Fibroblast of mammary gland (primary cell): ENCODE measurements at regions not wholly inside any gene's neighbourhood (a gene's known extent, or its start where the extent isn't known, plus 50 kb on each side); places are given as distances from the start of the nearest gene placed in this dataset.

Experiments
- DNase-seq: peaks from one replicate; pipeline ENCODE4 v3.0.0-alpha.2; 2010; ENCODE audit warnings: low read depth
- H3K4me3 ChIP-seq: 2 replicates; pipeline ENCODE4 v1.5.1; 2011; ENCODE audit warnings: low read depth, mild to moderate bottlenecking, low read length, moderate library complexity; ENCODE audit not compliant: control insufficient read depth
- TF ChIP-seq, protein P1 (sequence below): conservative IDR thresholded peaks from 2 replicates; pipeline ENCODE4 v1.5.1; 2011; ENCODE audit warnings: low read depth, low read length, inconsistent platforms; ENCODE audit not compliant: control insufficient read depth, insufficient read depth

- DNase-seq, result peak; percentile 70
- TF ChIP-seq, protein P1, sequence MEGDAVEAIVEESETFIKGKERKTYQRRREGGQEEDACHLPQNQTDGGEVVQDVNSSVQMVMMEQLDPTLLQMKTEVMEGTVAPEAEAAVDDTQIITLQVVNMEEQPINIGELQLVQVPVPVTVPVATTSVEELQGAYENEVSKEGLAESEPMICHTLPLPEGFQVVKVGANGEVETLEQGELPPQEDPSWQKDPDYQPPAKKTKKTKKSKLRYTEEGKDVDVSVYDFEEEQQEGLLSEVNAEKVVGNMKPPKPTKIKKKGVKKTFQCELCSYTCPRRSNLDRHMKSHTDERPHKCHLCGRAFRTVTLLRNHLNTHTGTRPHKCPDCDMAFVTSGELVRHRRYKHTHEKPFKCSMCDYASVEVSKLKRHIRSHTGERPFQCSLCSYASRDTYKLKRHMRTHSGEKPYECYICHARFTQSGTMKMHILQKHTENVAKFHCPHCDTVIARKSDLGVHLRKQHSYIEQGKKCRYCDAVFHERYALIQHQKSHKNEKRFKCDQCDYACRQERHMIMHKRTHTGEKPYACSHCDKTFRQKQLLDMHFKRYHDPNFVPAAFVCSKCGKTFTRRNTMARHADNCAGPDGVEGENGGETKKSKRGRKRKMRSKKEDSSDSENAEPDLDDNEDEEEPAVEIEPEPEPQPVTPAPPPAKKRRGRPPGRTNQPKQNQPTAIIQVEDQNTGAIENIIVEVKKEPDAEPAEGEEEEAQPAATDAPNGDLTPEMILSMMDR, result no peak
- no peak overlapping the region for H3K4me3 ChIP-seq
Measured at GRCh38 chr16:88298181-88298832, 84.5 kb upstream of the ZNF469 start.

DNA sequence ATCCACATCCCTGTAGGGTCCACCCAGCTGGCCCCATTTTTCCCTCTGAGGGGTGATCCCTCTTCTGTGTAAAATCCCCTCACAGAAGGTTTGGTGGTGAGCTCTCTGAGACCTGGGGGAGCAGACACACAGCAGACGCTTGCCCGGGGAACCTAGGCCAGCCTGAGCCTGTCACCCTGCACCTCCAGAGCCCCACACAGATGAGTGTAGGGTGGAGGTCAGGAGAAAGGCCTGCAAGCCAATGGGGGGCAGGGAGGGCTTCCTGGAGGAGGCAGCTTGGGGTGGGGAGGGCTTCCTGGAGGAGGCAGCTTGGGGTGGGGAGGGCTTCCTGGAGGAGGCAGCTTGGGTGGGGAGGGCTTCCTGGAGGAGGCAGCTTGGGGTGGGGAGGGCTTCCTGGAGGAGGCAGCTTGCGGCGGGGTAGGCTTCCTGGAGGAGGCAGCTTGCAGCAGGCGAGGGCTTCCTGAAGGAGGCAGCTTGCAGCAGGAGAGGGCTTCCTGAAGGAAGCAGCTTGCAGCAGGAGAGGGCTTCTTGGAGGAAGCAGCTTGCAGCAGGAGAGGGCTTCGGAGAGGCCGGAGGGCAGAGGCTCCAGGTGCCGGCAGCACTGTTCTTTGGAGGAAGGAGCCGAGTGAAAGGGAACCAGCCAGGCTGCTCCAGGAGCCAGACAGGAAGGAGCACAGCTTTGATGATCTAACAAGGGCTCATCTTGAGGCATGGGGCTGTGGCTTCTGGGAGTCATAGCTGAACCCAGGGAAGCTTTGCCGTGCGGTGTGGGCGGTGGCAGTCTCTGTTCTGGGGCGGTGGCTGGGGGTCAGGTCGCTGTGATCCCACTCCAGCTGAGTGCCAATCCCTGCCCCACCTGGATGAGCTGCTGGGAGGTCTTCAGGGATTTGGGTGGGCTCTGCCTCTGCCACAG, 83.7 kb upstream of the ZNF469 start:
- peak; percentile 75 for DNase-seq
- TF ChIP-seq, protein P1, result no peak
- no peak overlapping the region for H3K4me3 ChIP-seq

- no peak overlapping the region for H3K4me3 ChIP-seq
- TF ChIP-seq, protein P1, result no peak
- no peak for DNase-seq
Measured at GRCh38 chr16:88299751-88300462, 82.9 kb upstream of the ZNF469 start.

- H3K4me3 ChIP-seq, result no peak overlapping the region
- TF ChIP-seq, protein P1, result no peak
- peak; percentile 30 for DNase-seq
Measured at GRCh38 chr16:88300463-88300835, 82.3 kb upstream of the ZNF469 start.

- DNase-seq, result no peak
- H3K4me3 ChIP-seq, result no peak overlapping the region
- TF ChIP-seq, protein P1, result no peak
Measured at GRCh38 chr16:88301431-88301830, 81.3 kb upstream of the ZNF469 start.

- TF ChIP-seq, protein P1, result no peak
- no peak for DNase-seq
- H3K4me3 ChIP-seq, result no peak overlapping the region
Measured at GRCh38 chr16:88301886-88302285, 80.9 kb upstream of the ZNF469 start.
